Anterior cingulate cortex (tissue), 58 donors: ENCODE measurements at regions not wholly inside any gene's neighbourhood (a gene's known extent, or its start where the extent isn't known, plus 50 kb on each side); places are given as distances from the start of the nearest gene placed in this dataset.
"Not testable (repeated sequence)": the region's sequence is repeated elsewhere in the genome, so short reads cannot be mapped to it uniquely, and the experiment has no call there.

Experiments used
- DNase-seq, 58 donors: peaks; one replicate each; lab custom pipeline; 2025; lab: John Stamatoyannopoulos, UW

DNA sequence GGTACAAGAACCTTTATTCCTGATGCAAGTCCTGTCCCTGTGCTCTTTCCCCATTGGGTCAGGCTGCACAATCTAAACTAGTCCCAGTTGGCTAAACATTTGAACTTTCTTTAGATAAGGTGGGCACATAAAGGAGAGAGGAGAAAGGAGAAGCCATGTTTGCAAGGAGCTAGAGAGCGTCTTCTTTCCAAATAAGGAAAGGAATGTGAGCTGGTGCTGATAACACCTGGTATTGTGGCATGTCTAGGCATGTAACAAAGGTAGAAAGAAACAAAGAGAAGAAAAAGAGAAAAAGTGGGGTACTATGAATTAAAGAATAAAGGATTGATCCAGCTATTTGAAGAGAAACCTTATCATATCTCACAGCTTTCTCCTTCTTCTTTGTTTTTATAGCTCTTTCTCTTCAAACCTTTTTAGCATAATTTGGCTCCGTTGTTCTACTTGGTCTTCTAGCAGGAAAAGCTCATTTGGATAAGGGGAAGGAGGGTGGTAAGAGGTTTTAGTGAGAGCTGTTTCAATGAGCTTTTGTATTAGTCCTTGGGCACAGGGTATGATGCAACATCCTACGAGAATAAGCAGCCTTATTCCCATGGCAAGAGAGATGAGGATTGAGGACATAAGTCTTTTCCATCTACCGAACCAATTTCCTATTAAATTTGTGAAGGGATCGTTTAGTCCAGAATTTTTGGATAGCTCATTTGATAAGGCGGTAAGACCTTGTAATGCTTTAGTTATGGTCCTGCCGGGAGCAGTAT lies 415.5 kb upstream of the MAN1A1 start:
- no peak for DNase-seq

DNA sequence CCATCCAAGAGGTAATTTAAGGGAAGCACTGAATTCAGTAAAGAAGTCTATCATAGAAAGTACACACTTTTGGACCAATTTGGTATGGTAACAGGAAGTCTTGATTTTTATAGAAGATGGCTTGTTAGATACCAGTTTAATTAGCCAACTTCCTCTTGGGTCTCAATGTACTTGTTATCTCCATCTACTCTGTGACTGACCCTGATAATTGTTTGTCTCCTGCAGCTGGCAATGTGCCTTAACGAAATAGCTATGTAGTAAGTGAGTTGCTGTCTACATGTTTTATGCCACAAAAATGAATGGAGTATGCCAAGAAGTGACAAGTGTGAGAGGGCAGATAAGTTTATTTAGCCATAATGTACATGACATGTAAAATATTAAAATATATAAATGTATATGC lies 410.5 kb upstream of the MAN1A1 start:
- DNase-seq = no peak

DNA sequence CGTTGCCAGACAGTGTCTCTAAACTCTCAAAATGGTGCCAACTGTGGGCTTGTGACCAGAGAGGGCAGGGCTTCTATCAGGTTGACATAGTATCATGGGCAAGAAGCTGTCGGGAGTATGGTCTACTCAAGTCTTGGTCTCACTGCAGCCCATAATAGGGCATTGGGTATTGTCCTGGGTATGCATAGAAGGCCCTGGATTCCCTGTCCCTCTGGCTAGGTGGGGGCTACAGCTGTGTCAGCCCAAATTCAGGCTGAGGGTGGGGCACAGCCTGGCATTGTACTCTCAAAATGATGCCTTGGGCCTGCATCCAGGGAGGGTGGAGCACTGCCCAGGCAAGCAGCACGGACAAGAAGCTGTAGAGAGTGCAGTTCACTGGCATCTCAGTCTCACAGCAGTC lies 408.8 kb upstream of the MAN1A1 start:
- DNase-seq = no peak

DNA sequence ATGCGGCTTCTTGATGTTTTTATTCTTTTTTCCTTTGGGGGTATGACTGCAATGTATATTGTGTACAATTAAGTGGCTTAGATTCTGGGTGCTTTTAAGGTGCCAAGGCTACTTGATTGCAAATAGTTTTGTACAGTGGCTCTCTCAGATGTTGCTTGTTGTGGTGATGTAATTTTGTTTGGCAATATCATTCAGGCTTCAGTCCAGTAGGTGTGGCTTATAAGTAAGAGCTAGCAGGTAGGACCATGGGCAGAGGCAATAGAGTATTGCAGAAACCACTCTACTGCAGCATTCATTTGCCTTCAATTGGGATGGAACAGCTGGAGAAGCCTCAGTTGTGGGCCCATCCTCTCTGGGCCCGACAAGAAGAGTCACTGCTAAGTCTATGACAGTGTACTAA lies 407.9 kb upstream of the MAN1A1 start:
- no peak for DNase-seq

DNA sequence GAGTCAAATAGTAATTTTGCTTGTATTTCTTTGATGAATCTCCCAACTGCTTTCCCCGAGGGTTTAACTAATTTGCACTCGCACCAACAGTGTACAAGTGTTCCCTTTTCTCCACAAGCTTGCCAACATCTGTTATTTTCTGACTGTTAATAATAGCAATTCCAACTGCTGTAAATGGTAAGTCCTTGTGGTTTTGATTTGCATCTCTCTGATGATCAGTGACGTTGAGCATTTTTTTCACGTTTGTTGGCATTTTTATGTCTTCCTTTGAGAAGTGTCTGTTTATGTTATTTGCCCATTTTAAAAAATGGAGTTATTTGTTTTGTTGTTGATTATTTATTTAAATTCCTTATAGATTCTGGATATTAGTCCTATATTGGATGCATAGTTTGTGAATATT lies 399.8 kb upstream of the MAN1A1 start:
- DNase-seq = no peak

DNA sequence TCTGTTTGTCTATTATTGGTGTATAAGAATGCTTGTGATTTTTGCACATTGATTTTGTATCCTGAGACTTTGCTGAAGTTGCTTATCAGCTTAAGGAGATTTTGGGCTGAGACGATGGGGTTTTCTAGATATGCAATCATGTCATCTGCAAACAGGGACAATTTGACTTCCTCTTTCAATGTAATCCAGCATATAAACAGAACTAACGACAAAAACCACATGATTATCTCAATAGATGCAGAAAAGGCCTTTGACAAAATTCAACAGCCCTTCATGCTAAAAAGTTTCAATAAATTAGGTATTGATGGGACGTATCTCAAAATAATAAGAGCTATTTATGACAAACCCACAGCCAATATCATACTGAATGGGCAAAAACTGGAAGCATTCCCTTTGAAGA lies 399.0 kb upstream of the MAN1A1 start:
- DNase-seq = not testable (repeated sequence)

DNA sequence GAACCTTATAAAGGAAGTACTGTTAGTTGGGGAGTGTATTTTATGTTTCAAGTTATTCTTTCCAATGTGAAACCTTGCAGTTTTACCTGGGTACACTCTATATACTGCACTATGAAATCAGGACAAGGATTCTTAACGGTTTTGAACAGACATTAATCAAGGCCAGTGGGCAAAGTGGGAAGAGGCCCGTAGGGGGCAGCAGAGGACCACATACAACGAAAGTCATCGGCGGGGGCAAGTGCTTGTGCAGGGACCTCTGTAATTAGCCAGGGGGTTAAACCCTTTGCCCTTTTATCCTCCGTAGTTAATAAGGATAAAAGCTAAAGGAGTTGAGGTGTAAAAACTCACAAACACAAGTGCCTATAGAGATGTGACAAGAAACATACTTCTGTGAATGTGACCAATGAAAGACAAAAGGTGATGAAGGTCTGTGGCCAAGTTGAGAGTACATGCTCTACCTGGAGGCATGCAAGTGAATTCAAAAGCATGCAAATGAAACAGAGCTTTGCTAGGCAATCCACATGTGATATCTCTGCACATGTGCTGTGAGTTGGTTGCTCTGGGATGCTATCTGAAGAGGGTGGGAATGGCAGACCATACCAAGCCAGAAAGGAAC lies 392.7 kb upstream of the MAN1A1 start:
- DNase-seq = peak in 21 of 58 donors; percentile 2 to 59 (median 12)

DNA sequence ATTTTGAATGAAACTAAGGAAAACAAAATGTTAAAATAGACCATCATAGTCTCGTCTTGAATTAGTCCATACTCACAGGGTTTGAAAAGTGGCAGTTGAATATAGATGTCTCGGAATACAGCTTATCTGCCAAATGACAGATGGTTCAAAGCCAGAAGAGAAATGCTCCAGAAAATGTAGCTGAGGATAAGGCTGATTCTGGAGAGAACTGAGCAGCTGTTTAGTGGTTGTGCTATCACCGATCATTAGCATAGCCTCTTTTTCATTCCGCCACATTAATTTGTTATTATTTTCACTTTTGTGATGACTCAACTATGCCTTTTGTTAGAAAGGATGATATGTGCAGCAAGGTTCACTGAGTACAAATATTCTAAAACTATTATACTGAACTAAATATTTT lies 390.2 kb upstream of the MAN1A1 start:
- peak in 2 of 58 donors; percentile 5 to 10 for DNase-seq

DNA sequence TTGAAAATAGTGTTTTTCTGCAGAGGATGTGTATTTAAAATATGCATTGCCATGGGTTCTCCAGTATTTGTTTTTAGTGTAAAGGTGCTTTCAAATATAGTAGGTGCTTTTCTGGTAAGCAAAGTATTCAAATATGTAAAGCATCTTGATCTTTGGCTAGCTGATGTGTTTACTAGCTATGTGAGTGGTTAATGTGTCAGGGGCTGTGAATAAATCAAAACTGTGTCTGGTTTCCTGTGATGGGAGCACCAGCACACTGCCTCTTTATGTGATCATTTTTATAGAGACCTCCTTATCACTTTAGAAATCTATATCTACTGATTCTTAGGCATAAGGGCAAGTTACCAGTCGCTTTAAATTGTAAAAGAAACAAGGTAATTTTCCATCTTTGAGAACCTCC lies 388.9 kb upstream of the MAN1A1 start:
- no peak for DNase-seq

DNA sequence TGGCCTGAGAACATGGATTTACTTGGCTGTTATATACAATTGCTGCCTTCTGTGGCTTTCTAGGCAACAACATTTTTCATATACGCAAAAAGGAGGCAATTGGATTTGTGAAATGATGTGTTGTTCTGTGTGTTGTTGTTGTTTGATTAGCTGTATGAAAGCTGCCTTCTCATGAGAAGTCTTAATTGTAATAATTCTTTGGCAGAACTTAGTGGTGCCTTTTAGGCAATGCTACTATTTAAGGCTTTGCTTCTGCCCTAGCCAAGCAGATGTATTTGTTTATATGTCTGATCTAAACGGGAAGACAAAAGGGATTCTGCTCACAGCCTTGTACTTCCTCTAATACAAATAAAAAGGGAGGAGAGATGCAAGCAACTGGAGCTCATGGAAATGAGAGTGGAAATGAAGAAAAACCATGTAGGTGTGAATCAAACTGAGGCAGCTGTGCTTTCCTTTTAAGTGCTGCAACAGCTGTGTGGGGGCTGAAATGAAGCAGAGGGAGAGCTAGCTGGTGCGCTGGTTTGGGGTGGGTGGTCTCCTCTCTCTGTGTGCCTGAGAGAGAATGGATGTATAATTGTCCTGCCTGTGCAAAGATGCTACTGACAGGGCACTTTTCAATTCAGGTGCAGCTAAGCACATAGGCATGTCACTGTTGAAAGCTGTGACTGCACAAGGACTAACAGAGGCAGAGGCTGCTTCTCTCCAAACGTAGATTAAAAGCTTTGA lies 386.9 kb upstream of the MAN1A1 start:
- DNase-seq = peak in 2 of 58 donors; percentile 8 to 22

DNA sequence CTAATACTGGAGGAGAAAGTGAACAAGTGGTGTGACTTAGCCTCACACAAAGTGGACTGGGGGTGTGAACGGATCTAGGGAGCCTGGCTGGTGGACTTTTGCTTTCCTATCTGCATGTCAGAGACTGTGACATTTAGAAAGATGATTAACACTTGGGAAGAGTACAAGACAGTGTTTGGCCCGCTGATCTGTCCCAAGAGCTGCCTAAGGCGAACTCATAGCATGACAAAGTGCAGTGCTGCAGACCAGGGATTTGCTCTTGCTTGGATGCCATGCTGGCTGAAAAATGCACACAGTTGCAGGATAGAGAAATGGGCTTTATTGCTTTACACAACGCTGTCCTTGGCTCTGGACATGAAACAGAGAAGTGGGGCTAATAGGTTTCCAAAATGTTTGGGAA lies 386.0 kb upstream of the MAN1A1 start:
- DNase-seq = no peak

DNA sequence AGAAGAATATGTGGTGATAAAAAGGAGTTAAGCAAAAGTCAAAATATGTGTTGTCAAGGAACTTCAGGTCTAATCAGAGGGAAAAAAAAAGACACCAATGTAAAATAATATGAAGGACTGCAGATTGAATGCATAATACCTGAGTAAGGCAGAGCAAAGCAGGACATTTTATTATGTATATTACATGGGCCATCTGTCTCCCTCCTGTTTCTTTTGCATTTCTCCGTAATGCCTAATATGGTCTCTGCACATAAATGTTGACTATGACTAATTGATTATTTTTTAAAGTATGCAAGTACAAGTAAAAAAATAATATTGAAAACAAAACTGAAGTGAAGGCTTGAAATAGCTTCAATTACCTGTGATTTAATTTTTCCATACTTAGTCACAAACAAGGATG lies 384.7 kb upstream of the MAN1A1 start:
- DNase-seq = no peak

DNA sequence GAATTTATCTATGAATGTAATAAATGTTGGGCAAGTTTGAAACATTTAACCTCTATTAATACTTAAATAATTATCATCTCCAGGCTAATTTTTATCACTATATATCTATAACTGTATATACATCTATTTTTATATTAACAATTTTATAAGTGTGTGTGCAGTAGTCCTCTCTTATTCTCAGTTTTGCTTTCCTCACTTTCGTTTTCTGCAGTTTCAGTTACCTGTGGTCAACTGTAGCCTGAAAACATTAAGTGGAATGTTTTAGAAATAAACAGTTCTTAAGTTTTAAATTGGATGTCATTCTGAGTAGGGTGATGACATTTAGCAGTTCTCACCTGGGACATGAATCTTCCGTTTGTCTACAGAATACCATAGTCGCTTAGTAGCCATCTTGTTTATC lies 379.4 kb upstream of the MAN1A1 start:
- no peak for DNase-seq

DNA sequence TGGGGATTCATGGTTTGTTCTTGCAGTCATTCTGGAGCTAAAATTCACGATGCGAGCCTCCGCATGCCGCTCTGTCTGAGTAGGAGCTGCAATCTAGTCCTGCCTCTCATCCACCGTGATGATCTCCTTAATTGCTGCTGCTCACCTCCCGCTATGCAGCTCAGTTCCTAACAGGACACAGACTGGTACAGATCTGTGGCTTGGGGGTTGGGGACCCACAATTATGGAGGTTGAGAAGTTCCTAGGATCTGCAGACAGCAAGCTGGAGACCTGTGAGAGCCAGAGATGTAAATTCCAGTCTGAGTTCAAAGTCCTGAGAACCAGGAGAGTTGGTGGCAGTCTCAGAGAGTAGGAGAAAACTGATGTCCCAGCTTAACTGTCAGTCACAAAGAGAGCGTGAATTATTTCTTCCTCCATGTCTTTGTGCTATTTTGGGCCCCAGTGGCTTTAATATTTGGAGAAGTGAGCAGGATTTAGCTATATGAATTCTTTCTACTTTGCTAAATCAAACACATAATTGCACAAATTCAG lies 378.7 kb upstream of the MAN1A1 start:
- DNase-seq = no peak

DNA sequence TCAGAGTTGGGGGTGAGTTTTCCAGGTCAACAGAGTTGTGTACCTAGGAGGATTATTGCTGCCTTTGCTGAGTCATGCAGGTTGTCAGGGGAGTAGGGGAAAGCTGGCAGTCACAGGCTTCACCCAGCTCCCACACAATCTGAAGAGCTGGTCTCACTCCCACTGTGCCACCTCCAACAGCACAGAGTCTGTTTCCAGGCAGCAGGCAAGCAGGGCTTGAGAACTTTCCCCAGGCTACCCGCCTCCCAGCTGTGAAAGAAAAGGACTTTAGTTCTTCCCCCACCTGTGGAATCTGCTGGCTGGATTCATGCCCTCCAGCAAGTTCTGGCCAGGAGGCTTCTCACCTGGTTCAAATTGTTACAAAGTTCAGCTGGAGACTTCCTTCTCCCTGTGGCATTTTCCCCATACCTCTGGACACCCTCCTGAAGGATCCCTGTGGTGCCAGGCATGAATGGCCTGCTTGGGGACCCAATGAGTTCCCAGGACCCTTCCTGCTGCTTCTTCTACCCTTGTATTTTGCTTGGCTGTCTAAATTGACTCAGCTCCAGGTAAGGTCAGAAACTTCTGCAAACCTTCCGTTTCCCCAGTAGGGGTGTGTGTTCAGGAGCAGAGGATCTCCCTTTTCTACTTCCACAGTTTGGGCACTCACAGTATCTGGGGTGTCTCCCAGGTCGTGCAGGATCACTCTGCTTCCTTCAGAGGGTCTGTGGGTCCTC lies 378.1 kb upstream of the MAN1A1 start:
- peak in 4 of 58 donors; percentile 1 to 17 (median 2) for DNase-seq

DNA sequence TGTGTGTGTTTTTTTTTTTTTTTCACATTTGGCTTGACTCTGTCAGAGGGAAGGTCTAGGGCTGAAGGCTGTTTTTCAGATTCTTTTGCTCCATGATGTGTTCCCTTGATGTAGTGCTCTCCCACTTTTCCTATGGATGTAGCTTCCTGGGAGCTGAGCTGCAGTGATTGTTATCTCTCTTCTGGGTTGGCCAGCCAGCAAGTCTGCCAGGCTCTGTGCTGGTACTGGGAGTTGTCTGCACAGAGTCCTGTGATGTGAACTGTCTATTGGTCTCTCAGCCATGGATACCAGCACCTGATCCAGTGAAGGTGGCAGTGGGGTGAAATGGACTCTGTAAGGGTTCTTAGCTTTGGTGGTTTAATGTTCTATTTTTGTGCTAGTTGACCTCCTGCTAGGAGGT lies 377.4 kb upstream of the MAN1A1 start:
- not testable (repeated sequence) for DNase-seq

DNA sequence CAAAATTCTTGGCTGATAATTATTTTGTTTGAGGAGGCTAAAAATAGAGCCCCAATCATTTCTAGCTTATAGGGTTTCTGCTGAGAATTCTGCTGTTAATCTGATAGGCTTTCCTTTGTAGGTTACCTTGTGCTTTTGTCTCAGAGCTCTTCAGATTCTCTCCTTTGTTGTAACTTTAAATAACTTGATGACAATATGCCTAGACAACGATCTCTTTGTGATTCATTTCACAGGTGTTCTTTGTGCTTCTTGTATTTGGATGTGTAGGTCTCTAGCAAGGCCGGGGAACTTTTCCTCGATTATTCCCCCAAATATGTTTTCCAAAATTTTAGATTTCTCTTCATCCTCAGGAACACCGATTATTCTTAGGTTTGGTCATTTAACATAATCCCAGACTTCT lies 376.5 kb upstream of the MAN1A1 start:
- DNase-seq = no peak

DNA sequence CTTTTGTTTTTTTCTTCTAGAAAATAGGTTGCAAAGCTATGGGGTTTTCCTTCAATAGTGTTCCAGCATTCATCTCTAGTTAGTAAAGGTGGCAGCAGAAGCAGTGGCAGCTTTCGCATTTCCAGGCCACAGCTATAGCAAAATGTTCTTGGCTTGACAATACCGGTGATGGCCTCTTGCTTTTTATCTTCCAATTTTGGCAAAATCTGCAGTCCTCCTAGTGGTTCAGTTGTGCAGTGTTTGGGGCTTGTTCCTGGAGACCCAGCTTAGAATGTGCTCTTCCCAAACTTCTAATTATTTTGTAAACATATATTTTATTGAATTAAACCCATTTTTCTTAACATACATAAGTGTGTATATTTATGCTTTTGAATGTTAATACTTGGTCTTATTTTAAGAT lies 370.6 kb upstream of the MAN1A1 start:
- DNase-seq = no peak

DNA sequence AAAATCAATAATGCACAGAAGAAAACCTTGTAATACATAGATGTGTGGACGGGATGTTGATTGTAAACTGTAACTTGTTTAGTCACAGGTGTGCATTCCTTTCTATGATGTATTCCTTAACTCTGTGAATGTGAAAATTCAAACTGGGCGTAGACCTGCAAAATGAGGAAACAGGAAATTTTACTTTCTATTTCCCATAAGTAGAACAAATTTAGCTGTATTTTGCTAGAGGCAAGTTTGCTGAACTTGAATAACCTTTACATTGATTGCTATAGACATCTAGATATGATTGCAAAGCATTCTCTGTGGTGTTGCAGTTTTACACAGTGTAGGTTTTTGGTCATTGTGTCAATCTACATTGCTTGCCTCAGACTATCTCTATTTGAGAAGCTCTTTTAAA lies 368.4 kb upstream of the MAN1A1 start:
- DNase-seq = no peak

DNA sequence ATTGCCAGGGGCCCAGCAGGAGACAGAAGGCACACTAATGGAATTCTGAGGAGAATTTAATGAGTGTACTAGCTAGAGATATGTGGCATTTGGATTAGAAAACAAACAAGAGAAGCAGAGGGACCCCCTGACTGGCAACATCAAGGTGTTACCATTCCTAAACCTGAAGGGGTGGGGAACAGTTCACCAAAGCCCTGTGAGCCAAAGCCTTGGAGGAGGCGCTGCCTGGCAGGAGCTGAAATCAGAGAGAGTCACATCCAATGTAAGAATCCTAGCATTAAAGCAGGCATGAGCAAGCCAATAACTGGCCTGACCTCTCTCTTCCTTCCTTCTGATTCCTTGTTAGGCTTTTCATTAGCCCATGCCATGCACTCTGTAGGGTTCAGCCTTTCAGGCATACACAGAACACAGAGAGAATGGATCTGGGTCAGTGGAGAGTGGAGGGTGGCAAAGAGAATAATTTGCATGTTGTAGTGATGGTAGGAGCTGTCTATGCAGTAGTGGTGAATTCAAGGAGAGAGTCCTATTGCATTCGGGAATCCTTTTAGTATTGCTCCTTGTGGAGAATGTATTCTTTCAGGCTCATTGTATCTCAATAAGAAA lies 367.2 kb upstream of the MAN1A1 start:
- DNase-seq = no peak
